Activated CD4-positive, alpha-beta T cell treated with anti-CD3 and anti-CD28 coated beads, Interleukin-2, amount 10 ng/mL, durations not matched to agents 24 days and 14 days (primary cell): ENCODE measurements at regions not wholly inside any gene's neighbourhood (a gene's known extent, or its start where the extent isn't known, plus 50 kb on each side); places are given as distances from the start of the nearest gene placed in this dataset.

Experiments used
- DNase-seq: peaks from one replicate; pipeline ENCODE4 v3.0.0; 2022
- H3K27ac Mint-ChIP-seq: one replicate; pipeline ENCODE4 v1.8.0; 2022; ENCODE audit warnings: mild to moderate bottlenecking, mixed read lengths
- H3K27me3 Mint-ChIP-seq: one replicate; pipeline ENCODE4 v1.8.0; 2022; ENCODE audit warnings: mixed read lengths
- H3K36me3 Mint-ChIP-seq: one replicate; pipeline ENCODE4 v1.8.0; 2022; ENCODE audit warnings: low read depth, mild to moderate bottlenecking, mixed read lengths
- H3K4me1 Mint-ChIP-seq: one replicate; pipeline ENCODE4 v1.8.0; 2021; ENCODE audit warnings: mixed read lengths
- H3K4me3 Mint-ChIP-seq: one replicate; pipeline ENCODE4 v1.8.0; 2022; ENCODE audit warnings: mild to moderate bottlenecking, moderate library complexity, mixed read lengths
- H3K9me3 Mint-ChIP-seq: one replicate; pipeline ENCODE4 v1.8.0; 2021; ENCODE audit warnings: mixed read lengths
- intact Hi-C: fragments of 100-400 bp; cut with micrococcal nuclease; formaldehyde crosslinking; loops from one replicate; pipeline ENCODE4 v1.15.1; 2023

GRCh38 chr18:30044496-30044895 lies 998.0 kb downstream of the DSC3 start:
- Mint-ChIP-seq H3K36me3 (no peaks in the 10 kb centered on the region), H3K27me3 (no peaks in the 10 kb centered on the region), H3K27ac (no peak overlapping the region), H3K4me1 (no peaks in the 10 kb centered on the region), H3K4me3 (no peak overlapping the region), H3K9me3 (peaks cover 3% of the 10 kb centered on the region)
- intact Hi-C loops: no loop called here
- no peak for DNase-seq

GRCh38 chr18:30039201-30039600 lies 1003.3 kb downstream of the DSC3 start:
- intact Hi-C loops: no loop called here

GRCh38 chr18:30034818-30035217 lies 1007.7 kb downstream of the DSC3 start:
- Mint-ChIP-seq H3K9me3 (no peaks in the 10 kb centered on the region), H3K27ac (no peak overlapping the region), H3K4me3 (no peak overlapping the region), H3K36me3 (no peaks in the 10 kb centered on the region), H3K27me3 (no peaks in the 10 kb centered on the region), H3K4me1 (no peaks in the 10 kb centered on the region)
- DNase-seq: no peak
- intact Hi-C loops: no loop called here

More at GRCh38 chr18:30039201-30039600, 1003.3 kb downstream of the DSC3 start:
- H3K36me3 Mint-ChIP-seq: no peaks in the 10 kb centered on the region
- no peak overlapping the region for H3K27ac Mint-ChIP-seq
- no peak for DNase-seq
- H3K27me3 Mint-ChIP-seq: no peaks in the 10 kb centered on the region
- H3K9me3 Mint-ChIP-seq: no peaks in the 10 kb centered on the region
- H3K4me1 Mint-ChIP-seq: no peaks in the 10 kb centered on the region
- no peak overlapping the region for H3K4me3 Mint-ChIP-seq

GRCh38 chr18:30016179-30016578 lies 1026.4 kb downstream of the DSC3 start:
- H3K4me3 Mint-ChIP-seq: no peak overlapping the region
- intact Hi-C loops: no loop called here
- no peaks in the 10 kb centered on the region for H3K27me3 Mint-ChIP-seq
- no peak overlapping the region for H3K27ac Mint-ChIP-seq
- H3K36me3 Mint-ChIP-seq: no peaks in the 10 kb centered on the region
- no peak for DNase-seq
- H3K4me1 Mint-ChIP-seq: no peaks in the 10 kb centered on the region
- H3K9me3 Mint-ChIP-seq: peaks cover 3% of the 10 kb centered on the region

- Mint-ChIP-seq H3K36me3 (no peaks in the 10 kb centered on the region), H3K27ac (no peak overlapping the region), H3K4me1 (no peaks in the 10 kb centered on the region), H3K27me3 (no peaks in the 10 kb centered on the region), H3K4me3 (no peak overlapping the region), H3K9me3 (peaks cover 5% of the 10 kb centered on the region)
- no peak for DNase-seq
- intact Hi-C loops: no loop called here
These were observed 1037.6 kb downstream of the DSC3 start for GRCh38 chr18:30004965-30005364.

GRCh38 chr18:29982218-29982617 lies 1060.3 kb downstream of the DSC3 start:
- DNase-seq: no peak
- Mint-ChIP-seq H3K36me3 (no peaks in the 10 kb centered on the region), H3K4me1 (no peaks in the 10 kb centered on the region), H3K27ac (no peak overlapping the region), H3K4me3 (no peak overlapping the region), H3K9me3 (peaks cover 3% of the 10 kb centered on the region), H3K27me3 (no peaks in the 10 kb centered on the region)
- intact Hi-C loops: no loop called here

GRCh38 chr18:29979881-29980280 lies 1062.7 kb downstream of the DSC3 start:
- Mint-ChIP-seq H3K4me3 (no peak overlapping the region), H3K4me1 (no peaks in the 10 kb centered on the region), H3K9me3 (peaks cover 9% of the 10 kb centered on the region), H3K27ac (no peak overlapping the region), H3K36me3 (no peaks in the 10 kb centered on the region), H3K27me3 (no peaks in the 10 kb centered on the region)
- no peak for DNase-seq
- intact Hi-C loops: no loop called here

- Mint-ChIP-seq H3K4me3 (no peak overlapping the region), H3K4me1 (no peaks in the 10 kb centered on the region), H3K36me3 (no peaks in the 10 kb centered on the region), H3K27me3 (no peaks in the 10 kb centered on the region), H3K9me3 (peaks cover 3% of the 10 kb centered on the region), H3K27ac (no peak overlapping the region)
- intact Hi-C loops: no loop called here
- no peak for DNase-seq
These were observed 1072.7 kb downstream of the DSC3 start for GRCh38 chr18:29969876-29970275.

GRCh38 chr18:29962579-29962978 lies 1080.0 kb downstream of the DSC3 start:
- no peaks in the 10 kb centered on the region for H3K27me3 Mint-ChIP-seq
- H3K4me3 Mint-ChIP-seq: no peak overlapping the region
- intact Hi-C loops: no loop called here
- no peaks in the 10 kb centered on the region for H3K4me1 Mint-ChIP-seq
- no peak for DNase-seq
- no peaks in the 10 kb centered on the region for H3K36me3 Mint-ChIP-seq
- no peak overlapping the region for H3K27ac Mint-ChIP-seq
- H3K9me3 Mint-ChIP-seq: peaks cover 4% of the 10 kb centered on the region

GRCh38 chr18:29960539-29960938 lies 1082.0 kb downstream of the DSC3 start:
- Mint-ChIP-seq H3K36me3 (no peaks in the 10 kb centered on the region), H3K9me3 (peaks cover 4% of the 10 kb centered on the region), H3K4me1 (no peaks in the 10 kb centered on the region), H3K4me3 (no peak overlapping the region), H3K27ac (no peak overlapping the region), H3K27me3 (no peaks in the 10 kb centered on the region)
- intact Hi-C loops: no loop called here
- DNase-seq: no peak

- intact Hi-C loops: no loop called here
- no peak for DNase-seq
These were observed 1112.3 kb downstream of the DSC3 start for GRCh38 chr18:29930231-29930630.

GRCh38 chr18:29928081-29928480 lies 1114.5 kb downstream of the DSC3 start:
- DNase-seq: no peak
- no peak overlapping the region for H3K27ac Mint-ChIP-seq
- intact Hi-C loops: no loop called here
- H3K27me3 Mint-ChIP-seq: no peaks in the 10 kb centered on the region
- no peaks in the 10 kb centered on the region for H3K36me3 Mint-ChIP-seq
- H3K9me3 Mint-ChIP-seq: peaks cover 16% of the 10 kb centered on the region
- H3K4me1 Mint-ChIP-seq: no peaks in the 10 kb centered on the region
- H3K4me3 Mint-ChIP-seq: no peak overlapping the region

More at GRCh38 chr18:29930231-29930630, 1112.3 kb downstream of the DSC3 start:
- H3K27me3 Mint-ChIP-seq: no peaks in the 10 kb centered on the region
- H3K4me3 Mint-ChIP-seq: no peak overlapping the region
- no peak overlapping the region for H3K27ac Mint-ChIP-seq
- H3K9me3 Mint-ChIP-seq: peaks cover 17% of the 10 kb centered on the region
- H3K4me1 Mint-ChIP-seq: no peaks in the 10 kb centered on the region
- H3K36me3 Mint-ChIP-seq: no peaks in the 10 kb centered on the region

GRCh38 chr18:29925566-29925965 lies 1117.0 kb downstream of the DSC3 start:
- Mint-ChIP-seq H3K27me3 (no peaks in the 10 kb centered on the region), H3K27ac (no peak overlapping the region)
- intact Hi-C loops: no loop called here

GRCh38 chr18:29912351-29912750 lies 1130.2 kb downstream of the DSC3 start:
- Mint-ChIP-seq H3K36me3 (no peaks in the 10 kb centered on the region), H3K9me3 (peaks cover 5% of the 10 kb centered on the region), H3K27ac (no peak overlapping the region), H3K27me3 (no peaks in the 10 kb centered on the region), H3K4me1 (no peaks in the 10 kb centered on the region), H3K4me3 (no peak overlapping the region)
- no peak for DNase-seq
- intact Hi-C loops: no loop called here

More at GRCh38 chr18:29925566-29925965, 1117.0 kb downstream of the DSC3 start:
- Mint-ChIP-seq H3K9me3 (peaks cover 14% of the 10 kb centered on the region), H3K4me1 (no peaks in the 10 kb centered on the region), H3K4me3 (no peak overlapping the region), H3K36me3 (no peaks in the 10 kb centered on the region)
- no peak for DNase-seq

GRCh38 chr18:29892960-29893558 lies 1149.5 kb downstream of the DSC3 start:
- intact Hi-C loops: no loop called here
- Mint-ChIP-seq H3K27me3 (no peaks in the 10 kb centered on the region), H3K27ac (no peak overlapping the region), H3K4me3 (no peak overlapping the region), H3K4me1 (no peaks in the 10 kb centered on the region), H3K36me3 (no peaks in the 10 kb centered on the region), H3K9me3 (peaks cover 4% of the 10 kb centered on the region)
- DNase-seq: no peak
